Omental fat pad (tissue), 3 donors: ENCODE measurements at regions not wholly inside any gene's neighbourhood (a gene's known extent, or its start where the extent isn't known, plus 50 kb on each side); places are given as distances from the start of the nearest gene placed in this dataset.

ENCODE experiments used
- ATAC-seq: fragments of 150-250 bp; one replicate; pipeline ENCODE4 v1.9.1; 2016; ENCODE audit warnings: mild to moderate bottlenecking, moderate library complexity; ENCODE audit not compliant: low FRiP score
- DNase-seq: peaks from one replicate; pipeline ENCODE4 v3.0.0-alpha.2; 2019; ENCODE audit warnings: low spot score
- CTCF ChIP-seq, 3 donors: fragments of 450-650 bp; IDR thresholded peaks; one replicate each; pipeline ENCODE4 v1.5.1; 2016 to 2017; ENCODE audit warnings: antibody characterized with exemption in 3 of 3, mild to moderate bottlenecking in 3 of 3, moderate library complexity in 2 of 3

GRCh38 chr6:156123731-156124130 lies 653.4 kb upstream of the ARID1B start:
- no peak for TF ChIP-seq CTCF (IDR thresholded peaks at IDR 0.05)

GRCh38 chr6:156121973-156122372 lies 655.2 kb upstream of the ARID1B start:
- DNase-seq (no peak), ATAC-seq (no peak)
- TF ChIP-seq CTCF (IDR thresholded peaks at IDR 0.05) = no peak

More at GRCh38 chr6:156123731-156124130, 653.4 kb upstream of the ARID1B start:
- ATAC-seq (no peak), DNase-seq (no peak)

GRCh38 chr6:156114541-156114940 lies 658.9 kb upstream of the NOX3 start:
- TF ChIP-seq CTCF (IDR thresholded peaks at IDR 0.05) = no peak
- ATAC-seq = no peak
- DNase-seq = no peak

- ATAC-seq (no peak), DNase-seq (no peak)
- no peak for TF ChIP-seq CTCF (IDR thresholded peaks at IDR 0.05)
Observed at GRCh38 chr6:156113631-156114030, 658.0 kb upstream of the NOX3 start.

- ATAC-seq (peak; percentile 41), DNase-seq (no peak)
- no peak for TF ChIP-seq CTCF (IDR thresholded peaks at IDR 0.05)
Observed at GRCh38 chr6:156111913-156112312, 656.3 kb upstream of the NOX3 start.

- no peak for TF ChIP-seq CTCF (IDR thresholded peaks at IDR 0.05)
- no peak for ATAC-seq
Observed at GRCh38 chr6:156110249-156110648, 654.6 kb upstream of the NOX3 start.

GRCh38 chr6:156109713-156110112 lies 654.1 kb upstream of the NOX3 start:
- ATAC-seq (no peak), DNase-seq (no peak)
- no peak for TF ChIP-seq CTCF (IDR thresholded peaks at IDR 0.05)

More at GRCh38 chr6:156110249-156110648, 654.6 kb upstream of the NOX3 start:
- DNase-seq = no peak
